Gastroesophageal sphincter (tissue), 3 donors: ENCODE measurements at regions not wholly inside any gene's neighbourhood (a gene's known extent, or its start where the extent isn't known, plus 50 kb on each side); places are given as distances from the start of the nearest gene placed in this dataset.

Experiments used
- CTCF ChIP-seq, 4 experiments: fragments of 200-600 bp in 2 of 4; fragments of 450-650 bp in 2 of 4; sonication (generic) in 1 of 4; IDR thresholded peaks; one replicate each; pipeline ENCODE4 v1.5.1; 2017 to 2019; ENCODE audit warnings: antibody characterized with exemption in 4 of 4, mild to moderate bottlenecking in 2 of 4, moderate library complexity in 2 of 4
- EP300 ChIP-seq: sonication (generic); formaldehyde crosslinking; IDR thresholded peaks from one replicate; pipeline ENCODE4 v1.6.1; 2017; ENCODE audit warnings: antibody characterized with exemption, mild to moderate bottlenecking

GRCh38 chr7:17056491-17057142, 174.8 kb upstream of the AGR3 start:
- no peak for TF ChIP-seq CTCF (IDR thresholded peaks at IDR 0.05)
- no peak for TF ChIP-seq EP300
